Fibroblast of lung (primary cell): ENCODE measurements at regions not wholly inside any gene's neighbourhood (a gene's known extent, or its start where the extent isn't known, plus 50 kb on each side); places are given as distances from the start of the nearest gene placed in this dataset.

ENCODE experiments used
- DNase-seq, 2 donors: peaks; one replicate each; pipeline versions ENCODE4 v3.0.0 to v3.0.0-alpha.2; 2010; ENCODE audit warnings: low read depth in 2 of 2
- H2AFZ ChIP-seq: 2 replicates; pipeline ENCODE4 v1.5.1; 2012; ENCODE audit warnings: low read length, control low read depth, inconsistent platforms
- H3K27ac ChIP-seq: 2 replicates; pipeline ENCODE4 v1.5.1; 2011; ENCODE audit warnings: low read length, control low read depth; ENCODE audit not compliant: insufficient read depth
- H3K27me3 ChIP-seq: 2 replicates; pipeline ENCODE4 v1.5.1; 2011; ENCODE audit warnings: mild to moderate bottlenecking, low read length; ENCODE audit not compliant: control insufficient read depth, insufficient read depth
- H3K36me3 ChIP-seq: 2 replicates; pipeline ENCODE4 v1.5.1; 2011; ENCODE audit warnings: low read length; ENCODE audit not compliant: control insufficient read depth, insufficient read depth
- H3K4me1 ChIP-seq: 2 replicates; pipeline ENCODE4 v1.5.1; 2011; ENCODE audit warnings: low read length; ENCODE audit not compliant: control insufficient read depth, insufficient read depth; ENCODE audit errors: extremely low read depth
- H3K4me2 ChIP-seq: 2 replicates; pipeline ENCODE4 v1.5.1; 2011; ENCODE audit warnings: low read length, control low read depth; ENCODE audit not compliant: insufficient read depth; ENCODE audit errors: extremely low read depth
- H3K4me3 ChIP-seq, 4 experiments: fragments of 200-600 bp in 1 of 4; sonication (generic) in 1 of 4; replicated peaks in 1 of 4; 2 replicates each; pipeline ENCODE4 v1.5.1; 2011 to 2016; ENCODE audit warnings: low read length in 4 of 4, low read depth in 3 of 4, mild to moderate bottlenecking in 3 of 4, control low read depth in 2 of 4, inconsistent platforms in 1 of 4, mixed read lengths in 1 of 4; ENCODE audit not compliant: insufficient read depth in 1 of 4; ENCODE audit errors: control extremely low read depth in 1 of 4
- H3K79me2 ChIP-seq: 2 replicates; pipeline ENCODE4 v1.5.1; 2012; ENCODE audit warnings: mild to moderate bottlenecking, low read length, inconsistent platforms; ENCODE audit not compliant: control insufficient read depth, insufficient read depth
- H3K9ac ChIP-seq: 2 replicates; pipeline ENCODE4 v1.5.1; 2011; ENCODE audit warnings: mild to moderate bottlenecking, low read length, control low read depth; ENCODE audit not compliant: insufficient read depth
- H3K9me3 ChIP-seq: 2 replicates; pipeline ENCODE4 v1.5.1; 2012; ENCODE audit warnings: low read depth, low read length; ENCODE audit not compliant: control insufficient read depth, insufficient read depth
- H4K20me1 ChIP-seq: 2 replicates; pipeline ENCODE4 v1.5.1; 2011; ENCODE audit warnings: low read length; ENCODE audit not compliant: control insufficient read depth, insufficient read depth; ENCODE audit errors: extremely low read depth
- CTCF ChIP-seq, 2 donors: IDR thresholded peaks in 1 of 2; conservative IDR thresholded peaks in 1 of 2; 1 replicate in 1 of 2; 2 replicates in 1 of 2; pipeline ENCODE4 v1.5.1; 2011 to 2012; ENCODE audit warnings: low read length in 2 of 2, control low read depth in 1 of 2, inconsistent platforms in 1 of 2, low read depth in 1 of 2, mild to moderate bottlenecking in 1 of 2
- EZH2 ChIP-seq: IDR thresholded peaks from 2 replicates; pipeline ENCODE4 v1.5.1; 2012; ENCODE audit warnings: low read length, control low read depth, mild to moderate bottlenecking; ENCODE audit errors: missing control alignments

- H3K9me3 ChIP-seq, result no peaks in the 10 kb centered on the region
- H3K4me2 ChIP-seq, result no peak overlapping the region
- H4K20me1 ChIP-seq, result no peaks in the 10 kb centered on the region
- no peaks in the 10 kb centered on the region for H3K36me3 ChIP-seq
- no peak overlapping the region for H3K27ac ChIP-seq
- TF ChIP-seq CTCF (conservative IDR thresholded peaks at IDR 0.05 in 1 of 2, IDR thresholded peaks at IDR 0.05 in 1 of 2; ENCODE audit: low read depth in 1 of 2, low read length in 2 of 2) (no peak), EZH2 (no peak)
- no peak for DNase-seq
- no peaks in the 10 kb centered on the region for H3K79me2 ChIP-seq
- H3K9ac ChIP-seq, result no peak overlapping the region
- H3K4me1 ChIP-seq, result no peaks in the 10 kb centered on the region
- no peak overlapping the region for H2AFZ ChIP-seq
- H3K27me3 ChIP-seq, result no peaks in the 10 kb centered on the region
- H3K4me3 ChIP-seq, result no peak overlapping the region
Observed at GRCh38 chr4:29966386-29966785, 753.8 kb upstream of the PCDH7 start.

- H3K9me3 ChIP-seq, result no peaks in the 10 kb centered on the region
- H3K36me3 ChIP-seq, result no peaks in the 10 kb centered on the region
- H3K4me1 ChIP-seq, result no peaks in the 10 kb centered on the region
- H3K4me2 ChIP-seq, result no peak overlapping the region
- DNase-seq, result peak; percentile 1 to 18
- H3K9ac ChIP-seq, result no peak overlapping the region
- no peaks in the 10 kb centered on the region for H4K20me1 ChIP-seq
- H3K27ac ChIP-seq, result no peak overlapping the region
- H2AFZ ChIP-seq, result no peak overlapping the region
- no peaks in the 10 kb centered on the region for H3K27me3 ChIP-seq
- no peaks in the 10 kb centered on the region for H3K79me2 ChIP-seq
- TF ChIP-seq EZH2, result no peak
- peak in 1 of 2 donors; percentile 50 for TF ChIP-seq CTCF (conservative IDR thresholded peaks at IDR 0.05 in 1 of 2, IDR thresholded peaks at IDR 0.05 in 1 of 2; ENCODE audit: low read depth in 1 of 2, low read length in 2 of 2)
- H3K4me3 ChIP-seq, result no peak overlapping the region
Observed at GRCh38 chr4:29970626-29971025, 749.5 kb upstream of the PCDH7 start.

- TF ChIP-seq CTCF (conservative IDR thresholded peaks at IDR 0.05 in 1 of 2, IDR thresholded peaks at IDR 0.05 in 1 of 2; ENCODE audit: low read depth in 1 of 2, low read length in 2 of 2) (no peak), EZH2 (no peak)
- no peaks in the 10 kb centered on the region for H3K4me1 ChIP-seq
- H3K27me3 ChIP-seq, result no peaks in the 10 kb centered on the region
- no peaks in the 10 kb centered on the region for H3K79me2 ChIP-seq
- H3K4me3 ChIP-seq, result no peak overlapping the region
- H3K36me3 ChIP-seq, result no peaks in the 10 kb centered on the region
- H3K9me3 ChIP-seq, result no peaks in the 10 kb centered on the region
- no peaks in the 10 kb centered on the region for H4K20me1 ChIP-seq
- no peak overlapping the region for H3K27ac ChIP-seq
- H3K4me2 ChIP-seq, result no peak overlapping the region
- H2AFZ ChIP-seq, result no peak overlapping the region
- no peak overlapping the region for H3K9ac ChIP-seq
- peak in 1 of 2 donors; percentile 6 for DNase-seq
Observed at GRCh38 chr4:29972121-29972520, 748.0 kb upstream of the PCDH7 start.
